ENCODE measurements at regions not wholly inside any gene's neighbourhood (a gene's known extent, or its start where the extent isn't known, plus 50 kb on each side); places are given as distances from the start of the nearest gene placed in this dataset.
"Not testable (repeated sequence)": the region's sequence is repeated elsewhere in the genome, so short reads cannot be mapped to it uniquely, and the experiment has no call there.

DNA sequence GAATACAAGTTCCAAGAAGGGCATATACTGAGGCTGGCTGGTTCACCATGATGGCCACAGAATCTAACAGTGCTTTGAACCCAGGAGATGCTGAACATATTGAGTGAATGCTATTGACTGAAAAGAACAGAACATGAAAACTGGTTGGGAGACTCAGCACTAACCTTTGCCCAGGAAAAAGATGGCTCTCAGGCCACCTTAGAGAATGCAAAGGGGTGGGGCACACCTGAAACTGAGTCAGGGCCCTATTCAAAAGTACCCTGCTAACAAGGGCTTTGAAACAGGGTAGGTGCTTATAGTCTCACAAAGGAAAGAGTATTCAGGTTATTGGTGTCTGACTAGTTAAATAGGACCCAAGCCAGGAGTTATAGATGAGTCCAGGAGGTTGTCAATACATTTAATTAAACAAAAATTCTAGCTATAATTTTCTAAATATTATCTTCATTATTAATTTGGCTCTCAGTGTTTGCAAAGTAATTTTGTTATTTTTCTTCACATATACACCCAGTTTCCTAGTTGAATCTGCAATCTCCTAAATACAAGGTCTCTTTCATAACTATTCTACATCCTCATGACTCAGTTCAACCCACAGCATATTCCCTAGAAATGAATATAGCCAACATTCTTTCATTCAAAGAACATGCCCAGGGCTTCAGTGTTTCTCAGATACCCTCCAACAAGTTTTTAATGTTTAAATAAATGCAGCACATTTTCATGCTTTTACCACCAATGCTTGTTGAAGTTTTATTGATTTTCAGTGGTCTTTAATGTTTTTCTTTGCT, 144.2 kb upstream of the RAPGEF2 start:
- Mint-ChIP-seq H3K4me1 (ENCODE audit: low read depth) (no peaks in the 10 kb centered on the region), H3K27ac (no peak overlapping the region), H3K4me3 (no peak overlapping the region), H3K9me3 (no peaks in the 10 kb centered on the region), H3K36me3 (no peaks in the 10 kb centered on the region), H3K27me3 (peaks cover 2% of the 10 kb centered on the region)
- intact Hi-C loops (cut with micrococcal nuclease), result no loop called here
- ChIA-PET CTCF (no interaction called here), POLR2A (no interaction called here)
- no peak for DNase-seq

DNA sequence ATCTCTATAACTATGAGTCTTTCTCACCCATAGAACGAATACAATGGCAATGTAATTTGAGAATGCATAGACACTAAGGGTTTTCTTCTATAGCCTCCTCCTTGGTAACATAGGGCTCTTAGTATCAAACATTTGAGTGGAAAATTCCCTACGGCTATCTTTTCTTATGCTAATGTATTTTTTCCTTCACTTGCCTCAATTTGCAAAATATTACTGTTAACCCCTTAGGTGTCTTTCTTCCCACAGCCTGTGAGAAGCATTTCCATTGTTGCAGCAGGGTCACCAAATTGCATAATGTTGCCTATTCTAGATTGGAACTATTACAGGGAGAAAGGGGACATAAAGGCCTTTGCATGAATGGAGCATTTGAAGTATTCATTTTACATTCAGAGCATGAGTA, 140.5 kb upstream of the RAPGEF2 start:
- Mint-ChIP-seq H3K4me3 (no peak overlapping the region), H3K27me3 (peaks cover 6% of the 10 kb centered on the region), H3K36me3 (no peaks in the 10 kb centered on the region), H3K27ac (no peak overlapping the region), H3K9me3 (no peaks in the 10 kb centered on the region), H3K4me1 (ENCODE audit: low read depth) (no peaks in the 10 kb centered on the region)
- DNase-seq, result no peak
- intact Hi-C loops (cut with micrococcal nuclease), result no loop called here
- CTCF ChIA-PET, result no interaction called here
- POLR2A ChIA-PET, result no interaction called here

DNA sequence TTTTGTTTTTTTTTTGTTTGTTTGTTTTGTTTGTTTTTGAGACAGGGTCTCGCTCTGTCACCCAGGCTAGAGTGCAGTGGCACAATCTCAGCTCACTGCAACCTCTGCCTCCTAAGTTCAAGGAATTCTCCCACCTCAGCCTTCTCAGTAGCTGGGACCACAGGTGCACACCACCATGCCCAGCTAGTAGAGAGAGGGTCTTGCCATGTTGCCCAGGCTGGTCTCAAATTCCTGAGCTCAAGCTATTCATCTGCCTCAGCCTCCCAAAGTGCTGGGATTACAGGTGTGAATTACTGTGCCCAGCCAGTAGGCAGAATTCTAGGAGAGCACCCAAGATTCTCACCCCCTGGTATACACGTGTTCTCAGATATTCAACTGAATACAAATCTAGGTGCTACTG, 139.6 kb upstream of the RAPGEF2 start:
- H3K9me3 Mint-ChIP-seq; POLR2A ChIA-PET; intact Hi-C loops (cut with micrococcal nuclease); H3K36me3 Mint-ChIP-seq; H3K27ac Mint-ChIP-seq; H3K27me3 Mint-ChIP-seq; H3K4me1 Mint-ChIP-seq (ENCODE audit: low read depth); CTCF ChIA-PET; DNase-seq; H3K4me3 Mint-ChIP-seq: not testable (repeated sequence)

DNA sequence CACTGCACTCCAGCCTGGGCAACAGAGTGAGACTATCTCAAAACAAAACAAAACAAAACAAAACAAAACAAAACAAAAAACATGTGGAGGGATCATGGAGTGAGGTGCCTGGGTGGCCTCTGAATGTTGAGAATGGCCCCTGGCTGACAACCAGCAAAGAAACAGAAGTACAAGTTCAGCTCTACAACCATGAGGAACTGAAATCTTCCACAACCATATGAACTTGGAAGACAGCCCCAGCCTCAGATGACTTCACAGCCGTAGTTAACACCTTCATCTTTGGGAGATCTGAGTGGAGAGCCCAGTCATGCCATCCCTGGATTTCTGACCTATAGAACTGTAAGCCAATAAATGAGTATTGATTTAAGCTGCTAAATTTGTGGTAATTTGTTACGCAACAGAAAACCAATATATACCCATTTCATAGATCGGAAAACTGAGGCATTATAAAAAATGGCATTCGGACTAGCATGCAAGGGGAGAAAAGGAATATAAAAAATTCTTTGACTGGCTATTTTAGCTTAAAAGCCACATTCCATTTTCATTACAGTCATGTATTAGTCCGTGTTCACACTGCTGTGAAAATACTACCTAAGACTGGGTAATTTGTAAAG, 138.7 kb upstream of the RAPGEF2 start:
- CTCF ChIA-PET, result no interaction called here
- intact Hi-C loops (cut with micrococcal nuclease), result no loop called here
- H3K4me1 Mint-ChIP-seq (ENCODE audit: low read depth), result no peaks in the 10 kb centered on the region

DNA sequence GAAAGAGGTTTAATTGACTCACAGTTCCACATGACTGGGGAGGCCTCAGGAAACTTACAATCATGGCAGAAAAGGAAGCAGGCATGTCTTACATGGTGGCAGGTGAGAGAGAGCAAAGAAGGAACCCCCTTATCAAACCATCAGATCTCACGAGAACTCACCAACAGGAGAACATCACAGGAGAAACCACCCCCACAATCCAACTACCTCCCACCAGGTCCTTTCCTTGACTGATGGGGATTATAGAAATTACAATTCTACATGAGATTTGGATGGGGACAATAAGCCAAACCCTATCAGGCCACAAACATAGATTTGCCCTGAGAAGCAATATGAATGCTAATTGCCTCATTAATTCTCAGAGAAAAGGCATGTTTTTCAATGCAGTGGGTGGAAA, 138.2 kb upstream of the RAPGEF2 start:
- no peaks in the 10 kb centered on the region for H3K9me3 Mint-ChIP-seq
- H3K27me3 Mint-ChIP-seq, result peaks cover 6% of the 10 kb centered on the region
- no peak for DNase-seq
- H3K4me1 Mint-ChIP-seq (ENCODE audit: low read depth), result no peaks in the 10 kb centered on the region
- POLR2A ChIA-PET, result no interaction called here
- H3K27ac Mint-ChIP-seq, result no peak overlapping the region
- H3K36me3 Mint-ChIP-seq, result no peaks in the 10 kb centered on the region
- intact Hi-C loops (cut with micrococcal nuclease), result no loop called here
- CTCF ChIA-PET, result no interaction called here
- no peak overlapping the region for H3K4me3 Mint-ChIP-seq

More for the DNA sequence above, 138.7 kb upstream of the RAPGEF2 start:
- Mint-ChIP-seq H3K4me3 (no peak overlapping the region), H3K9me3 (no peaks in the 10 kb centered on the region), H3K36me3 (no peaks in the 10 kb centered on the region), H3K27me3 (peaks cover 6% of the 10 kb centered on the region), H3K27ac (no peak overlapping the region)
- POLR2A ChIA-PET, result no interaction called here
- no peak for DNase-seq

DNA sequence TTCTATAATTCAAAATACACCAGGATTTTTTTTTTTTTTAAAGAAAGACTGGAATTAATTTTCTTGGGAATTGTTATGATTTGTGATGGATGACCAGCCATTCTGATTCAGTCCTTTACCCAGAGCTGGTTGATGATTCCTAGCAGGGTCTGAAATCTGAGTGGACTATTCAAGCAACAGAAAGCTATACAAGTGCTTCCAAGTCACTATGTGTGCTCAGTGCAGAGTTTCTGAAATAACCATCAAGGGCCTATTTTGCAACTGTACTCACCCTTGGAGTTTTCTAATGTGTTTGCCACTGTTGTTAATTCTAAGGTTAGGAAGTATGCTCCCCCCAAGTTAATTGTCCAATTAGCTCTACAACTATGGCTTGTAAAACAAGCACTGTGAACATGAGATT, 137.7 kb upstream of the RAPGEF2 start:
- CTCF ChIA-PET, result no interaction called here
- Mint-ChIP-seq H3K9me3 (no peaks in the 10 kb centered on the region), H3K27me3 (peaks cover 6% of the 10 kb centered on the region), H3K4me3 (no peak overlapping the region), H3K27ac (no peak overlapping the region), H3K4me1 (ENCODE audit: low read depth) (no peaks in the 10 kb centered on the region), H3K36me3 (no peaks in the 10 kb centered on the region)
- POLR2A ChIA-PET, result no interaction called here
- DNase-seq, result no peak
- intact Hi-C loops (cut with micrococcal nuclease), result no loop called here

DNA sequence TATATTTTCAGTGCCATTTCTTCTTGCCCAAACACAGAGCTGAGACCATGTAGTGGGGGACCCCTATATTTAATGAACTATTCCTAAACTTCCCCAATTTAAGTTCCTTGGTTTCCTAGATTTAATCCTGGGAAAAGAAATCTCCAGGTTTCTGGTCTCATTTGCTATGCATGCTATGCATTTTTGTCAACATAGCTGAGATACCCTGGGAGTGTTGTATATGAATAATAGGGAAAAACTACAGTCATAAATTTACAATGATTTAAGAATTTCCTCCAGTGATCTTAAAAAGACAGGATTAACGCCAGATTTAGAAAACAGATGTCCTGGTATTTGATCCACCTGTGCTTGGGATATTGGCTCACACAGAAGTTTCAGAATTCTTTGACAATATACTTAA, 136.8 kb upstream of the RAPGEF2 start:
- no peaks in the 10 kb centered on the region for H3K36me3 Mint-ChIP-seq
- H3K27me3 Mint-ChIP-seq, result peaks cover 6% of the 10 kb centered on the region
- H3K9me3 Mint-ChIP-seq, result no peaks in the 10 kb centered on the region
- ChIA-PET CTCF (no interaction called here), POLR2A (no interaction called here)
- DNase-seq, result no peak
- intact Hi-C loops (cut with micrococcal nuclease), result no loop called here
- no peak overlapping the region for H3K27ac Mint-ChIP-seq
- no peak overlapping the region for H3K4me3 Mint-ChIP-seq
- H3K4me1 Mint-ChIP-seq (ENCODE audit: low read depth), result no peaks in the 10 kb centered on the region

DNA sequence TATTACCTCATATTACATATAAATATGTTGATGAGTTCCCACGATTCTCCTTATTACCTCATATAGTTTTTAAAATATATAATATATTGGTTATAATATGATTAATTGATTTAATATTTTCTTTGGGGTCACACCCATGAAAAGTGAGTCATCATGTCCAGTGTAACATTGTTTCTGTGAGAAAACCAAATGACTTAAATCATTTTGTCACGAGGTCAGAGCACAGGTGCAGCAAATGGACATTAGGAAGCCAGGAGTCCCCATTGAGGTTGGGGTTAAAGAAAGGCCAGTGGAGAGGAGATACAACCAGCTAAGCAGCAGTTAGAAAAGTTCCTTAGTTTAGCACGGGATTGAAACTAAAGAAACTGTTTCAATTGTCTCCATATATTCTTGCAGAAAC, 133.9 kb upstream of the RAPGEF2 start:
- no peaks in the 10 kb centered on the region for H3K9me3 Mint-ChIP-seq
- peaks cover 4% of the 10 kb centered on the region for H3K27me3 Mint-ChIP-seq
- H3K27ac Mint-ChIP-seq, result no peak overlapping the region
- intact Hi-C loops (cut with micrococcal nuclease), result no loop called here
- no peak overlapping the region for H3K4me3 Mint-ChIP-seq
- no peak for DNase-seq
- no peaks in the 10 kb centered on the region for H3K36me3 Mint-ChIP-seq
- H3K4me1 Mint-ChIP-seq (ENCODE audit: low read depth), result no peaks in the 10 kb centered on the region
- POLR2A ChIA-PET, result interaction anchor here (0.6 kb wide), 1 partner anchor 65 kb away, joined by 3 read pairs; no protein-coding TSS in a partner anchor
- CTCF ChIA-PET, result no interaction called here

DNA sequence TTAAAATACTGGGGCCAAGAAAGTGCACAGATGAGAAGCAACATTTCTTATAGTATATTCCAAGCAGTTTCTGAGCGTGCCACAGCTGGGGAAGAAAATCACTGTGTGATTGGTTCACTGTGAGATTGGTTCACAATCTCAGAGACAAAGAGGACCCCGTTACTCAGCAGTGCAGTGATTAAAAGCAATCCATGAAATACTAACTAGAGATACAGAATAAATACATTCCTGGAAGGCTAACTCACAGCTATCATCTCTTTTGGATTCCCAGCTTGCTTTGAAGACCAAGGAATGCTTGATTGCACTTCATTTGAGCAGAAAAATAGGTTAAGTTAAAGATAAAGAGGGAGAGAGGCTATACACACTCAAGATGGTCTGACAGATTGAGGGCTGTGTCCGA, 132.1 kb upstream of the RAPGEF2 start:
- Mint-ChIP-seq H3K27ac (no peak overlapping the region), H3K27me3 (peaks cover 2% of the 10 kb centered on the region), H3K4me1 (ENCODE audit: low read depth) (no peaks in the 10 kb centered on the region), H3K4me3 (no peak overlapping the region), H3K9me3 (no peaks in the 10 kb centered on the region), H3K36me3 (no peaks in the 10 kb centered on the region)
- no peak for DNase-seq
- CTCF ChIA-PET, result no interaction called here
- POLR2A ChIA-PET, result no interaction called here
- intact Hi-C loops (cut with micrococcal nuclease), result no loop called here

DNA sequence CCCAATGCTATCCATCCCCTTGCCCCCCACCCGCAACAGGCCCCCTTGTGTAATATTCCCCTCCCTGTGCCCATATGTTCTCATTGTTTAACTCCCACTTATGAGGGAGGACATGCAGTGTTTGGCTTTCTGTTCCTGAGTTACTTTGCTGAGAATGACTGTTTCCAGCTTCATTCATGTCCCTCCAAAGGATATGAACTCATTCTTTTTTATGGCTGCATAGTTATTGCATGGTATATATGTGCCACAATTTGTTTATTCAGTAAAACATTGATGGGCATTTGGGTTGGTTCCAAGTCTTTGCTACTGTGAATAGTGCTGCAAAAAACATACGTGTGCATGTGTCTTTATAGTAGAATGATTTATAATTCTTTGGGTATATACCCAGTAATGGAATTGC, 128.4 kb upstream of the RAPGEF2 start:
- H3K27ac Mint-ChIP-seq; CTCF ChIA-PET; H3K4me1 Mint-ChIP-seq (ENCODE audit: low read depth); H3K9me3 Mint-ChIP-seq; POLR2A ChIA-PET; DNase-seq; H3K36me3 Mint-ChIP-seq; H3K4me3 Mint-ChIP-seq; intact Hi-C loops (cut with micrococcal nuclease); H3K27me3 Mint-ChIP-seq: not testable (repeated sequence)

DNA sequence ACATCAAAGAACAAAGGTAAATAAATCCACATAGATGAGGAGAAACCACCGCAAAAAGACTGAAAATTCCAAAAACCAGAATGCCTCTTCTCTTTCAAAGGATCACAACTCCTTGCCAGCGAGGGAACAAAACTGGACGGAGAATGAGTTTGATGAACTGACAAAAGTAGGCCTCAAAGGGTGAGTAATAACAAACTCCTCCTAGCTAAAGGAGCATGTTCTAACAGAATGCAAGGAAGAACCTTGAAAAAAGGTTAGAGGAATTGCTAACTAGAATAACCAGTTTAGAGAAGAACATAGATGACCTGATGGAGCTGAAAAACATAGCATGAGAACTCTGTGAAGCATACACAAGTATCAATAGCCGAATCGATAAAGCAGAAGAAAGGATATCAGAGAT, 122.2 kb upstream of the RAPGEF2 start:
- H3K9me3 Mint-ChIP-seq; H3K4me1 Mint-ChIP-seq (ENCODE audit: low read depth); H3K27ac Mint-ChIP-seq; DNase-seq; intact Hi-C loops (cut with micrococcal nuclease); H3K36me3 Mint-ChIP-seq; H3K4me3 Mint-ChIP-seq; POLR2A ChIA-PET: not testable (repeated sequence)
- CTCF ChIA-PET, result interaction anchor here (1.1 kb wide), 1 partner anchor 223 kb away, joined by 3 read pairs; no protein-coding TSS in a partner anchor
- peaks cover 23% of the 10 kb centered on the region for H3K27me3 Mint-ChIP-seq

DNA sequence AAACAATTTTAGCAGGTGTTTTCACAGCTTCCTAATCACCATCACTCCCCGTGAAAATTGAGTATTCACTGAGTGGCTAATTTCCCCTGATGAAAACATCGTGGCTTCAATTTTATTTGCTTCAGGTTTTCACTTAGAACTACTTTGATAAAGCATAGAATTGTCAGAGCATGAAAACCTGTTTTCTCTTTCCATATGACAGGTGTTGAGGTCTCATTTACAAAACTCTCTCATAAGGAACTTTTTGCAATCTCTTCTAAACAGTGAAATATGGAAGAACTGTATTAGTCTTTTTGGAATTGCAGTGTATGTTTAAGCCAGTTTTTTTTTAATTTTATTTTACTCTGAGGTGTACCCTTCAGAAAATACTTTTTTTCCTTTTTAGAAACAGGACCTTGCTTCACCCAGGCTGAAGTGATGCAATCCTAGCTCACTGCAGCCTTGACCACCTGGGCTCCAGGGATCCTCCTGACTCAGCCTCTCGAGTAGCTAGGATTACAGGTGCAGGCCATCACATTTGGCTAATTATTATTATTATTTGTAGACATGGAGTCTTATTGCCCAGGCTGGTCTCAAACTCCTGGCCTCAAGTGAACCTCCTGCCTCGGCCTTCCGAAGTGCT, 111.2 kb upstream of the RAPGEF2 start:
- ChIA-PET CTCF (no interaction called here), POLR2A (no interaction called here)

DNA sequence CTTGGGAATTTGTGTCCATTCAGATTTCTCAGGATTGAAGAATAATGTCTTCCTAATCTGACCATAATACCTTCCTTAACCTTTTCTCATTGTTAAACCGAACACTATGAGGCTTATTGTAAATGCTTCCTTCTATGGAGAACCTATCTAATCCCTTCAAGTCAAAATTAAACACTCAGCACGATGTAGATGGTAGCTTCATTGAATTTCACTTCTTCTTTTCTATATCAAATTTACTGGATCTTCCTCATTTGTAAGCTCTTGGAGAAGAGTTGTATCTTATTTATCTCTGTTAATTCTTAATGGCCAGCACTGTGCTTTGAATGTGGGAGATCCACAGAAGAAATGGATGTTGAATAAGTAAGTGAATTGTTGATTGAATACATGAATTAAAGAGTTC, 109.0 kb upstream of the RAPGEF2 start:
- Mint-ChIP-seq H3K9me3 (peaks cover 3% of the 10 kb centered on the region), H3K4me1 (ENCODE audit: low read depth) (no peaks in the 10 kb centered on the region)
- POLR2A ChIA-PET, result no interaction called here

More for the DNA sequence above, 111.2 kb upstream of the RAPGEF2 start:
- H3K27me3 Mint-ChIP-seq, result peaks cover 4% of the 10 kb centered on the region
- H3K9me3 Mint-ChIP-seq, result peaks cover 5% of the 10 kb centered on the region
- H3K36me3 Mint-ChIP-seq, result no peaks in the 10 kb centered on the region
- H3K4me1 Mint-ChIP-seq (ENCODE audit: low read depth), result no peaks in the 10 kb centered on the region
- H3K4me3 Mint-ChIP-seq, result no peak overlapping the region
- DNase-seq, result no peak
- H3K27ac Mint-ChIP-seq, result no peak overlapping the region
- intact Hi-C loops (cut with micrococcal nuclease), result no loop called here

More for the DNA sequence above, 109.0 kb upstream of the RAPGEF2 start:
- no peak overlapping the region for H3K4me3 Mint-ChIP-seq
- intact Hi-C loops (cut with micrococcal nuclease), result no loop called here
- no peak for DNase-seq
- no peak overlapping the region for H3K27ac Mint-ChIP-seq
- no peaks in the 10 kb centered on the region for H3K36me3 Mint-ChIP-seq
- CTCF ChIA-PET, result no interaction called here
- H3K27me3 Mint-ChIP-seq, result peaks cover 4% of the 10 kb centered on the region

All from activated CD4-positive, alpha-beta memory T cell treated with anti-CD3 and anti-CD28 coated beads for 36 hours (primary cell).